HCT116 (cell line): ENCODE measurements at regions not wholly inside any gene's neighbourhood (a gene's known extent, or its start where the extent isn't known, plus 50 kb on each side); places are given as distances from the start of the nearest gene placed in this dataset.
A peak's percentile ranks its signal among the peaks of the same experiment; 100 is the strongest.
"Not testable (repeated sequence)": the region's sequence is repeated elsewhere in the genome, so short reads cannot be mapped to it uniquely, and the experiment has no call there.

Source experiments
- ATAC-seq: fragments of 200-7000 bp; cut with Tn5 transposase; 2 replicates; pipeline ENCODE4 v1.9.1; 2020; ENCODE audit warnings: mild to moderate bottlenecking, moderate library complexity
- BruUV-seq: library from RNA; stranded (reverse); fragments of 400-500 nt; replicated peaks from 2 replicates; lab custom pipeline; 2021; lab: Mats Ljungman, UMichigan
- CTCF ChIA-PET: fragments of 300-600 bp; sonication (Branson Sonifier 250); formaldehyde crosslinking; loops from one replicate; lab custom pipeline; 2021; ENCODE audit warnings: antibody characterized with exemption; lab: Charles Lee
- POLR2A ChIA-PET: fragments of 300-600, 350-600 bp; sonication (Branson Sonifier 250); formaldehyde crosslinking; loops from one replicate; lab custom pipeline; 2021; ENCODE audit warnings: antibody characterized with exemption; lab: Charles Lee
- RAD21 ChIA-PET, 2 experiments: fragments of 300-600 bp; sonication (Branson Sonifier 250); formaldehyde crosslinking; loops; one replicate each; lab custom pipeline; 2023; ENCODE audit warnings: low total read pairs in 2 of 2; ENCODE audit not compliant: uncharacterized antibody in 2 of 2, unreplicated experiment in 2 of 2, low non-redundant PET in 1 of 2; lab: Charles Lee
- DNase-seq: peaks from one replicate; pipeline ENCODE4 v3.0.0-alpha.2; 2010; ENCODE audit warnings: low read depth, low spot score
- H2AFZ ChIP-seq: fragments of 200-600 bp; shearing (Covaris generic), sonication (generic); 2 replicates; pipeline ENCODE4 v1.6.1; 2017; ENCODE audit warnings: low read depth, mixed run types, mixed read lengths, antibody characterized with exemption, low read length; ENCODE audit not compliant: poor library complexity, severe bottlenecking
- H3K27ac ChIP-seq: 2 replicates; pipeline ENCODE4 v1.5.1; 2012; ENCODE audit warnings: low read depth, low read length
- H3K27me3 ChIP-seq: fragments of 200-600 bp; sonication (generic); 2 replicates; pipeline ENCODE4 v1.6.1; 2016; ENCODE audit warnings: mixed run types, low read length, mixed read lengths; ENCODE audit not compliant: insufficient read depth
- H3K36me3 ChIP-seq, 2 experiments: fragments of 200-500 bp in 1 of 2; fragments of 200-600 bp in 1 of 2; sonication (Bioruptor generic) in 1 of 2; sonication (generic) in 1 of 2; 2 replicates each; pipeline versions ENCODE4 v1.5.1 to v1.6.1; 2014 to 2016; ENCODE audit warnings: low read length in 2 of 2, inconsistent platforms in 1 of 2, mixed read lengths in 1 of 2, mixed run types in 1 of 2; ENCODE audit not compliant: insufficient read depth in 2 of 2, control insufficient read depth in 1 of 2
- H3K4me1 ChIP-seq, 2 experiments: fragments of 200-600 bp in 1 of 2; sonication (generic) in 1 of 2; 2 replicates each; pipeline versions ENCODE4 v1.5.1 to v1.6.1; 2012 to 2017; ENCODE audit warnings: low read length in 2 of 2, inconsistent platforms in 1 of 2, mild to moderate bottlenecking in 1 of 2, mixed read lengths in 1 of 2, mixed run types in 1 of 2, moderate library complexity in 1 of 2; ENCODE audit not compliant: insufficient read depth in 2 of 2, control insufficient read depth in 1 of 2
- H3K4me2 ChIP-seq: fragments of 200-600 bp; sonication (generic); 2 replicates; pipeline ENCODE4 v1.6.1; 2017; ENCODE audit warnings: mixed run types, low read length, mixed read lengths
- H3K4me3 ChIP-seq, 2 experiments: fragments of 200-600 bp in 1 of 2; sonication (generic) in 1 of 2; replicated peaks in 1 of 2; 2 replicates each; pipeline ENCODE4 v1.5.1; 2011 to 2016; ENCODE audit warnings: low read length in 2 of 2, control low read depth in 1 of 2, low read depth in 1 of 2, mild to moderate bottlenecking in 1 of 2, mixed read lengths in 1 of 2, mixed run types in 1 of 2
- H3K79me2 ChIP-seq: fragments of 200-600 bp; sonication (generic); 2 replicates; pipeline ENCODE4 v1.6.1; 2017; ENCODE audit warnings: mild to moderate bottlenecking, mixed run types, low read length, moderate library complexity, mixed read lengths; ENCODE audit not compliant: insufficient read depth
- H3K9ac ChIP-seq: fragments of 200-600 bp; sonication (generic); 2 replicates; pipeline ENCODE4 v1.6.1; 2016; ENCODE audit warnings: low read length, mixed read lengths
- H3K9me2 ChIP-seq: fragments of 200-600 bp; sonication (generic), shearing (Covaris generic); 2 replicates; pipeline ENCODE4 v1.6.1; 2017; ENCODE audit warnings: mixed run types, mild to moderate bottlenecking, moderate library complexity; ENCODE audit not compliant: insufficient read depth
- H3K9me3 ChIP-seq, 2 experiments: fragments of 200-500 bp in 1 of 2; fragments of 200-600 bp in 1 of 2; sonication (Bioruptor generic) in 1 of 2; sonication (generic) in 1 of 2; 2 replicates each; pipeline ENCODE4 v1.6.1; 2014 to 2017; ENCODE audit warnings: low read length in 2 of 2, mixed read lengths in 2 of 2, inconsistent platforms in 1 of 2, low read depth in 1 of 2, mild to moderate bottlenecking in 1 of 2, mixed run types in 1 of 2, moderate library complexity in 1 of 2; ENCODE audit not compliant: control insufficient read depth in 1 of 2, insufficient read depth in 1 of 2
- H4K20me1 ChIP-seq: fragments of 200-600 bp; sonication (generic), shearing (Covaris generic); 2 replicates; pipeline ENCODE4 v1.6.1; 2017; ENCODE audit warnings: mixed run types, mild to moderate bottlenecking, moderate library complexity; ENCODE audit not compliant: insufficient read depth
- CEBPB ChIP-seq: IDR thresholded peaks from 2 replicates; pipeline ENCODE4 v1.6.1; 2012; ENCODE audit warnings: low read depth
- EZH2 ChIP-seq: fragments of 200-600 bp; sonication (generic); IDR thresholded peaks from 2 replicates; pipeline ENCODE4 v1.6.1; 2017; ENCODE audit warnings: antibody characterized with exemption, mixed run types
- ZFX ChIP-seq: fragments of 450-650 bp; IDR thresholded peaks from 2 replicates; pipeline ENCODE4 v1.6.1; 2017
- ZNF274 ChIP-seq: fragments of 200-500 bp; sonication (Bioruptor generic); IDR thresholded peaks from 2 replicates; pipeline ENCODE4 v1.6.1; 2014; ENCODE audit warnings: mild to moderate bottlenecking, low read depth, low read length, inconsistent platforms
- intact Hi-C: fragments of 100-400 bp; cut with micrococcal nuclease; formaldehyde crosslinking; loops from 2 replicates; pipeline ENCODE4 v1.10.0; 2022

GRCh38 chr5:174917435-174917834 lies 193.1 kb downstream of the MSX2 start:
- H3K9me3 ChIP-seq, BruUV-seq, H4K20me1 ChIP-seq, intact Hi-C loops, H3K27ac ChIP-seq, H3K9me2 ChIP-seq, RAD21 ChIA-PET, ATAC-seq, H3K79me2 ChIP-seq, H3K36me3 ChIP-seq, H3K4me3 ChIP-seq, H3K27me3 ChIP-seq, H3K4me1 ChIP-seq, H3K9ac ChIP-seq, POLR2A ChIA-PET, CTCF ChIA-PET, H2AFZ ChIP-seq, H3K4me2 ChIP-seq, DNase-seq: not testable (repeated sequence)

- ATAC-seq: peak; percentile 34; the same call in 1 of the 2 replicates
- H4K20me1 ChIP-seq, CTCF ChIA-PET, H3K4me3 ChIP-seq, H3K27me3 ChIP-seq, POLR2A ChIA-PET, H3K79me2 ChIP-seq, H3K9me2 ChIP-seq, H3K4me1 ChIP-seq, BruUV-seq, H3K27ac ChIP-seq, H2AFZ ChIP-seq, H3K36me3 ChIP-seq, DNase-seq, RAD21 ChIA-PET, H3K4me2 ChIP-seq, H3K9ac ChIP-seq, H3K9me3 ChIP-seq, intact Hi-C loops: not testable (repeated sequence)
Observed at GRCh38 chr5:174916924-174917323, 192.5 kb downstream of the MSX2 start.

GRCh38 chr5:174916227-174916626 lies 191.8 kb downstream of the MSX2 start:
- ChIA-PET CTCF (no interaction called here), RAD21 (no interaction called here), POLR2A (no interaction called here)
- no peak overlapping the region for H3K27ac ChIP-seq
- no peak overlapping the region for H3K9ac ChIP-seq
- no peaks in the 10 kb centered on the region for H3K79me2 ChIP-seq
- H3K36me3 ChIP-seq: no peaks in the 10 kb centered on the region
- no peaks in the 10 kb centered on the region; a peak in 2 of 4 replicates for H3K4me1 ChIP-seq
- no peaks in the 10 kb centered on the region; the same call in 1 of the 2 replicates for H3K9me2 ChIP-seq
- BruUV-seq: no TSS peak
- H3K27me3 ChIP-seq: no peaks in the 10 kb centered on the region
- H2AFZ ChIP-seq: no peak overlapping the region
- no peaks in the 10 kb centered on the region for H4K20me1 ChIP-seq
- H3K4me2 ChIP-seq: no peak overlapping the region
- ATAC-seq (no peak), DNase-seq (no peak)
- H3K4me3 ChIP-seq: no peak overlapping the region
- H3K9me3 ChIP-seq: no peaks in the 10 kb centered on the region
- intact Hi-C loops: no loop called here
- TF ChIP-seq ZNF274 (no peak), CEBPB (no peak), ZFX (no peak), EZH2 (no peak)
